NCI-H460 (cell line): ENCODE measurements at regions not wholly inside any gene's neighbourhood (a gene's known extent, or its start where the extent isn't known, plus 50 kb on each side); places are given as distances from the start of the nearest gene placed in this dataset.
A peak's percentile ranks its signal among the peaks of the same experiment; 100 is the strongest.

Experiments used
- DNase-seq: peaks from one replicate; pipeline ENCODE4 v3.0.0-alpha.2; 2016; ENCODE audit warnings: low read depth; ENCODE audit errors: extremely low read depth

- no peak for DNase-seq
Measured at GRCh38 chr6:16978686-16979085, 123.2 kb upstream of the STMND1 start.

- no peak for DNase-seq
Measured at GRCh38 chr6:16976385-16977183, 125.3 kb upstream of the STMND1 start.

- no peak for DNase-seq
Measured at GRCh38 chr6:16974704-16975359, 127.0 kb upstream of the STMND1 start.

DNA sequence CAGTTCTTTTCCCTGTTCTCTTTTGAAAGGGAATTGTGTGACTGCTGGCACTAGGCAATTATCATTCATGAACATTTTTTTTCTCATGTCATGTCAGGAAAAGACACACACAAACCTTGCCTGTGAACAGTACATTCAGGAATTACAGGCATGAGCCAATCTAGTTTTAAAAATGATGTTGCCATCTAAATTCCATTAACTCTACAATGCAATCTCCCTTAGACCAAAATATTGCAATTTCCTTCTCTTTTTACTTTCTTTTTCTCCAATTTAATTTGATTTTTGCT, 127.5 kb upstream of the STMND1 start:
- DNase-seq, result no peak

GRCh38 chr6:16973545-16974386, 128.1 kb upstream of the STMND1 start:
- DNase-seq, result no peak

- no peak for DNase-seq
Measured at GRCh38 chr6:16973051-16973450, 128.8 kb upstream of the STMND1 start.

DNA sequence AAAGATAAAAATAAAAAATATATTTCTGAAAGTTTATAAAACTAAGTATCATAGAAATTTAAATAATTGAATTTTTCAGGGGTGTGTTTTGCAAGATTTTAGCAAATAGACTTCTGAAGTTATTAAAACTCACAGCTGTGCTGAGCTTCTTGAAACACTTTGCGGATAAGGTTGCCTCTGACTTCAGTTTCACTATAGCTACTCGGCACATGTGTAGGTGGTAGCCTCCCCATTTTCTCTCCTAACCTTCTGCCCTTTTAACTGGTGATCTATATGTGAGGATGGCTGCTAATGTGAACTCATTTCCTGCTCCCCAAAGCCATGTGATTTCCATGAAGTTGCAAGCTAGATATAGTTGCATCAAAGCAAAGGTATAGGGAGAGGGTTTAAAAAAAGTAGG, 129.3 kb upstream of the STMND1 start:
- DNase-seq, result no peak

DNA sequence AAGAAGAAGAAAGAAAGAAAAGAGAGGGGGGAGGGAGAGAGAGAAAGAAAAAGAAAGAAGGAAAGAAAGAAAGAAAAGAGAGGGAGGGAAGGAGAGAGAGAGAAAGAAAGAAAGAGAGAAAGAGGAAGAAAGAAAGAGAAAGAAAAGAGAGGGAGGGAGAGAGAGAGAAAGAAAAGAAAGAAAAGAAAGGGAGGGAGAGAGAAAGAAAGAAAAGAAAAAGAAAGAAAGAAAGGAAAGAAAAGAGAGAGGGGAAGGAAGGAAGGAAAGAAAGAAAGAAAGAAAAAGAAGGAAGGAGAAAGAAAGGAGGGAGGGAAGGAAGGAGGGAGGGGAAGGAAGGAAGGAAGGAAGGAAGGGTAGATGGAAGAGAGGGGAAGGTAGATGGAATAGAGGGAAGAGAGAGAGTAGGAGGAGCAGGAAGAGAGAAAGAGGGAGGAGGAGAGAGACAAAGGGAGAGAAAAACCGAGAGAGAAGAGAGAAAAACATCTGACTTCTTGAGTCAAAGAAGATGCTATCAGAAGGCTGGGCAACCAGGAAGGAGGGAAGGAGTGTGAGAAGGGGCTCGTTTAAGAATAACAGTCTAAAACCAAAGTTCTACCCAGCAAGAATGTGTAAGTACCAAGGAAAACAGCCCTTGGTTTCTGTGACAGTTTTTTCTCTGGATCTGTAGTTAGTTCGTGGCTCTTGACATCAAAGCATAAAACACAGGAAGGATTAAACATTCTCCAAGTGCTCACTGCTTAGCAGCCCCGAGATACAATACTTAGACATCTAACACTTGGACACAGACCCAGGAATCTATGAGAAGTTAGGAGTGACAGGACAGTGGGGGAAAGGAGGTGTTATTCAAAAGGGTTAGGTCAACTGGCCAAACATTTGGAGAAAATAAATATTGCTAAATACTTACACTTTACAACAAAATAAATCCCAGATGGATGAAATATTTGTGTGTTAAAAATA, 131.9 kb upstream of the STMND1 start:
- no peak for DNase-seq

DNA sequence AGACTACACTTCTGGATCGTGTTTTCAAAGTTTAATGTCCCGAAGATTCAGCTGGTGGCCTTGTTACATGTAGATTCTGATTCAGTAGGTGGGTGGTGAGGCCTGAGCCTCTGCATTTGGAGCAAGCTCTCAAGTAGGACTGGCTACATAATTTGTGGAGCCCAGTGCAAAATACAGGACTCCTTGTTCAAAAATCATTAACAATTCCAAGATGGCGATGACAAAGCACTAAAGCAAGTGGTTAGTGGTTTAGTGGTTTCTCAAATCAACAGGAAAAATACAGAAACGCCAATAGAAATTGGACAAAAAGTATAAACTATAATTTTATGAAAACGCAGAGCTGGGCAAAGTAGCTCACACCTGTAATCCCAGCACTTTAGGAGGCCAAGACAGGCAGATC, 133.7 kb upstream of the STMND1 start:
- no peak for DNase-seq

DNA sequence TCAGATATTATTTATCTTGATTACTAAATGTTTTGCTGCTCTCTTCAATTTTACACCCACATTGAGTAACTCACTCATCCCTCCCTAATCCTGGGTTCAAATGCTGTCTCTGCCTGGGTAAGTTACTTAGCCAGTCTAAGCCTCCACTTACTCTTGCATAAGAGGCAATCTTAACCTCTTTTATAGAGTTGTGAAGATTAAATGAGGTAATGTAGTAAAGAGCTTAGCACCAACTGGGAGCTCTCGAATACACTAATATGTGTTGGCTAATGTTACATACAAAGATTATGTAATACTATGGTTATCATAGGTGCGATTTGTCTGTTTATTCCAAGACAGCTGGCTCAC, 134.4 kb upstream of the STMND1 start:
- no peak for DNase-seq

DNA sequence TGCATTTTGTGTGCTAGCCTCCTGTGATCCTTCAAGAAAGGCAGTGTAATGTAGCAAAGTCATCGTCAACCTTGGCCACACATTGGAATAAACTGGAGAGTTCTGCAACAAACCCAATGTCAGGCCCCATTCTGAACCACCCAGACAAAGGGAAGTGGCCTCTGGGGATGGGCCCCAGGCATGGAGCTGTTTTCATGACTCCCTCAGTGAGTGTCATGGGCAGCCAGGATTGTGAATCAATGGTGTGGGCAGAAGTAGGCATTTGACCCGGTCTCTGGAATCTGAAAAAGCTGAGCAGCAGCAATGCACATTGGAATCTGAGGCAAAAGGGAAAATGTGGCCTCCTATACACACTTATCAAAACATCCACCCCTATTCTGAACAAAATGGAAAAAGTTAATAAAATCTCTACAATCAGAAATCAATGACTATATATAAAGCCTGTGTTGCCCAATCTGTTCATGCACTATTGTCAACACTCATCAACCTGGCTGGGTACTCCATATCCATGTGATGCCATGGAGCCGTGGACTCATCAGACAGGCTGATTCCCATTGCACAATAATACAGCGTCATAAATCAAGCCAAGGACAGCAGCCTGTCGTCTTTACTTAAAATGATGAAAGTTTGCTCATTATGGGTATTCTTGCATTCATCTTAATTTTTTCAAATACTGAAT, 134.9 kb upstream of the STMND1 start:
- DNase-seq, result no peak

DNA sequence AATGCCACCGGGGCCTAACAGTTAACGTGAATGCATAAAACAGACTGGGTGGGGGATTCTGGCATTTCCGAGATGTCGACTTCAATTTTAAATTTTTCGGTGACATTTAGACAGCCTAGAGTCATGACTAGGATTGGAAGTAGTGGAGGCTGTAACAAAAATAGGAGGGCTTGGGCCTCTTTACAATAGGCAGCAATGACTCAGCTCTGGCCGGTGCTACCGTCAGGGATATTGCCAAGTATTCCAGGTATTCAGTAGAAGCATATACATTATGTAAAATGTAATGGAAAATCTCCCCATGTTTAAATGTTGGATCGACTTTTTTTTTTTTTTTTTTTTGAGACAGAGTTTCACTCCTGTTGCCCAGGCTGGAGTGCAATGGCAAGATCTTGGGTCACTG, 136.2 kb upstream of the STMND1 start:
- DNase-seq, result no peak

DNA sequence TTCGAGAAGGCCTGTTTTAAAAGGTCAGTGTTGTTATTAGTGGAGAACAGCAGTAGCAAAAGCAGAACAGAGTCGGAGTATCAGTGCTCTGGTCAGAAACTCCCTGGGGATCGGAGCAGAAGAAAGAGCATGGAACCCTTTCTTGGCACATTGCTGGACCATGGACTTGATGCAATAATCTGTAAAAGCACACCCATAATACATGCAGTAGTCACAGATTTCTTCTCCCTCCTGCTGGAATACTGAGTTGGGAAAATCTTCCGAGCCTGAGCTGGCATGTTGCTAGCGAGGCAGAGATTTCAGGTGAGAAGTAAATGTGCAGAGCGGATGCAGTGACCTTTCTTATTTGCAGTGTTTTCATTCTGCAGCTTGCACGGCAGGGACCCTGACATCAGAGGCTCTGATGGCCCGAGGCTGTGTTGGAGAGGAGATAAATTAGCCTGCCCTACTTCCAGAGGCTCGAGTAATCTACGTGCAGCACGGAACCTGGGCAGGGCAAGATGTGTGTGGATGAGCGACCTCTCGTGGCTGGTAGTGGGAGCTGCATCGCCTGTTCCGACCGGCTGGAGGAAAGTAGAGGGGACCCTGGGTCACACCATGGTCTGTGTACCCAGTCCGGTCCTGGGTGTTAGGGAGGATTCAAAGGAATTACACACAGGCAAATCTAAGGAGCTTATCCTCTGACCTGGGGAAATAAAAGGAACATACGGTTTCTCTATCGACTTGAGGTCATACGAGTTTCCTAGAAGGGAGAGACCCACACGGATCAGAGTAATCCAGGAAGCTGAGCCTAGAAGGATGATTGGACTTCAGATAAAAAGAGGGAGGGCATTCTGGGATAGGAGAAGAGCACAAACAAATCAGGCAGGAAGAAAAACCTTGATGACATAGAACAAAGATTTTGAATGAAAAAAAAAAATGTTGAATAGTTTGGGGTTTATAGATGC, 137.0 kb upstream of the STMND1 start:
- peak; percentile 67 for DNase-seq

DNA sequence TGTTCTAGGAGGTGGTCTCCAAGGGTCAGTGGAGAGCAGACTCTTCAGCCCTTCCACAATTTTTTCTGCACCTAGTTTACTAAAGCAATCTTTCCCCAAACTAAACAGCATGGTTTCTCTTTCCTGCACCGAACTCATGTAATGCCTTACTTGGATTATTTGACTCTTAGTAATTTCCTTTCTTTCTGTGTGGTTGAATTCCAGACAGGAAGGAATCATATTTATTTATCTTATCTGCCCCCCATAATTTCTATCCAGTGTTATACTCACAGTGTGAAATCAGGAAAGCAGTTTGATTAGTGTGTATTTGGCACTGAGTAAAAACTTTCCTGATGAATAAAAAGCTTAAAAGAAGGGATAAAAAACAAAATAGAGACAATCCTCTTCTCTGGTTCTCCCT, 140.3 kb upstream of the STMND1 start:
- no peak for DNase-seq

- DNase-seq, result no peak
Measured at GRCh38 chr6:16959789-16960188, 142.1 kb upstream of the STMND1 start.

- DNase-seq, result no peak
Measured at GRCh38 chr6:16956361-16956760, 145.5 kb upstream of the STMND1 start.

DNA sequence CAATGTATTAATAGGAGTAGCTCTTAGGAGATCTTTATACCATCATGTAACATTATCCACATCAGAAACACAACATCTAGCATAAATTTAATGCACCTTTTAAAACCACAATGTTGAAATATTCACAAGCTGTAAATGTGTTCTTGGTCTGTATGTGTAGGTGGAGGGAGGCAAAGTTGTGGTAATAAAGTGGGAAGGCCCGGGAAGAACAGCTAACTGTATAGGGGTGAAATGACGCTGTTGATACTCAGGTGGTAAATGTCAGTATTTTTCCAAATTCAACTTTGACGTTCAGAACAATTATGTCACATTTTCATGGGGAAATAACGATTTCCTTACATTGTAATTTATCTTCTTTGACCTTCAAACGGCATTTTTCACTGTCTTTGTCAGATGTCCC, 146.0 kb upstream of the STMND1 start:
- no peak for DNase-seq

DNA sequence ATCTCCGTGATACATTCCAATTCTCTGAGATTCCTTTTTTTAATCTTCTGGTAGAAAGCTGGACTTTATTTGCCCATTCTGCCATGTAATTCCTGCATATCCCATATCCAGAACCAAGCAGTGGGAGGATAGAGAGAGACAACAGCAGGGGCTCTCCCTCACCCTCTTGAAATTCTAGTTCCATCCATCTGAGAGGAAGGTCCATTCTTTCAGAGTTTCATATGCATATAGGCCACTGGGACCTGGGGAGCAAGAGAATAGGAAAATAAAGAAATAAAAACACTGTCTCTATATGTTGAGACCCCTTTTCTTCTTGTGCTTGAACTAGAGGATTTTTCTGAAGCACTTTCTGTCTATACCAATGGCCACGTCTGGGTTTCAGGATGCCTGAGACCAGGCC, 147.9 kb upstream of the STMND1 start:
- DNase-seq, result no peak

DNA sequence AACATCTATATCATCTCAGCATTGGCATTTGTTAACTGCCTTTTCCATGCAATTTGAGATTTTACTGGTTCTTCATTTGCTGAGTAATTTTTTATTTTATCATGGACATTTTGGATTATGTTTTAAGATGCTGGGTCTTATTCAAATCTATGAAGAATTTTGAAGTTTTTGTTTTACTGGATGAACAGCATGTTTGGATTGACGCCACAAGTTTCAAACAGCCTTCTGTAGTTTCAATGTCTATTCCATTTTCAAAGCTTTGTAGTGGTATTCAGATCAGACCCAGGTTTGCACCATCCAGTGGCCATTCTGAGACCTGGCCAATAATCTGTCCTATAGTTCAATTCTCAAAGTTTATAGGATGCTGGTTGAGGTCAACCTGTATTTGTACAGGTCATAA, 148.4 kb upstream of the STMND1 start:
- no peak for DNase-seq
